GM23338 (cell line): ENCODE measurements at regions not wholly inside any gene's neighbourhood (a gene's known extent, or its start where the extent isn't known, plus 50 kb on each side); places are given as distances from the start of the nearest gene placed in this dataset.

Source experiments
- ATAC-seq: fragments of 200-7000 bp; cut with Tn5 transposase; 3 replicates; pipeline ENCODE4 v1.9.1; 2020
- DNase-seq: peaks from one replicate; pipeline ENCODE4 v3.0.0-alpha.2; 2015; ENCODE audit warnings: low spot score
- H2AFZ ChIP-seq: fragments of 200-600 bp; sonication (generic); 2 replicates; pipeline ENCODE4 v1.8.0; 2016; ENCODE audit warnings: antibody characterized with exemption, mild to moderate bottlenecking, moderate library complexity
- H3F3A ChIP-seq: fragments of 200-600 bp; sonication (generic); replicated peaks from 2 replicates; pipeline ENCODE4 v1.8.0; 2017; ENCODE audit warnings: antibody characterized with exemption, mixed run types, low read depth
- H3K27ac ChIP-seq: fragments of 200-600 bp; sonication (generic); 2 replicates; pipeline ENCODE4 v1.6.1; 2016; ENCODE audit warnings: low read depth
- H3K27me3 ChIP-seq: fragments of 200-600 bp; sonication (generic); 2 replicates; pipeline ENCODE4 v1.8.0; 2016; ENCODE audit warnings: mild to moderate bottlenecking, mixed run types, moderate library complexity; ENCODE audit not compliant: insufficient read depth
- H3K36me3 ChIP-seq: fragments of 200-600 bp; sonication (generic); 2 replicates; pipeline ENCODE4 v1.8.0; 2016; ENCODE audit warnings: mild to moderate bottlenecking; ENCODE audit not compliant: insufficient read depth
- H3K4me1 ChIP-seq: fragments of 200-600 bp; sonication (generic); 2 replicates; pipeline ENCODE4 v1.8.0; 2016; ENCODE audit warnings: mild to moderate bottlenecking, moderate library complexity; ENCODE audit not compliant: insufficient read depth
- H3K4me2 ChIP-seq: fragments of 200-600 bp; sonication (generic); 2 replicates; pipeline ENCODE4 v1.7.1; 2017; ENCODE audit warnings: mixed run types
- H3K4me3 ChIP-seq: fragments of 200-600 bp; sonication (generic); 2 replicates; pipeline ENCODE4 v1.6.1; 2016; ENCODE audit warnings: mixed run types
- H3K79me2 ChIP-seq: fragments of 200-600 bp; sonication (generic); replicated peaks from 2 replicates; pipeline ENCODE4 v1.8.0; 2017; ENCODE audit warnings: mild to moderate bottlenecking; ENCODE audit not compliant: insufficient read depth
- H3K9me2 ChIP-seq: fragments of 200-600 bp; sonication (generic); 2 replicates; pipeline ENCODE4 v1.8.0; 2017; ENCODE audit not compliant: insufficient read depth
- H4K20me1 ChIP-seq: fragments of 200-600 bp; sonication (generic); replicated peaks from 2 replicates; pipeline ENCODE4 v1.8.0; 2017; ENCODE audit warnings: mild to moderate bottlenecking; ENCODE audit not compliant: insufficient read depth
- H3K27ac Mint-ChIP-seq: 2 replicates; pipeline ENCODE4 v1.8.0; 2020; ENCODE audit warnings: inconsistent platforms, mild to moderate bottlenecking, moderate library complexity, mixed read lengths
- H3K27me3 Mint-ChIP-seq: 3 replicates; pipeline ENCODE4 v1.8.0; 2022; ENCODE audit warnings: low read depth, mild to moderate bottlenecking, moderate library complexity, mixed read lengths, inconsistent platforms; ENCODE audit not compliant: insufficient read depth, poor library complexity
- H3K36me3 Mint-ChIP-seq: 3 replicates; pipeline ENCODE4 v1.8.0; 2021; ENCODE audit warnings: low read depth, mild to moderate bottlenecking, inconsistent platforms, moderate library complexity, mixed read lengths
- H3K4me1 Mint-ChIP-seq: 3 replicates; pipeline ENCODE4 v1.8.0; 2020; ENCODE audit warnings: mild to moderate bottlenecking, inconsistent platforms, mixed read lengths
- H3K4me3 Mint-ChIP-seq: 3 replicates; pipeline ENCODE4 v1.8.0; 2021; ENCODE audit warnings: moderate library complexity, mild to moderate bottlenecking, inconsistent platforms, mixed read lengths
- H3K9me3 Mint-ChIP-seq: 3 replicates; pipeline ENCODE4 v1.8.0; 2020; ENCODE audit warnings: moderate library complexity, mild to moderate bottlenecking, inconsistent platforms, mixed read lengths
- CREB1 ChIP-seq: fragments of 250-450 bp; sonication (Bioruptor Pico); IDR thresholded peaks from 2 replicates; pipeline ENCODE4 v1.5.0; 2020; ENCODE audit warnings: low read depth, mild to moderate bottlenecking, moderate library complexity
- EZH2 ChIP-seq: fragments of 200-600 bp; sonication (generic); IDR thresholded peaks from one replicate; pipeline ENCODE4 v1.8.0; 2017; ENCODE audit warnings: antibody characterized with exemption, mild to moderate bottlenecking, low read depth; ENCODE audit not compliant: unreplicated experiment
- JUNB ChIP-seq: IDR thresholded peaks from one replicate; pipeline ENCODE4 v1.6.1; 2016; ENCODE audit warnings: antibody characterized with exemption; ENCODE audit not compliant: unreplicated experiment
- POLR2AphosphoS5 ChIP-seq: IDR thresholded peaks from 2 replicates; pipeline ENCODE4 v1.6.1; 2016; ENCODE audit warnings: antibody characterized with exemption, low read depth
- ZNF114 ChIP-seq: fragments of 250-450 bp; sonication (Bioruptor Pico); IDR thresholded peaks from 2 replicates; pipeline ENCODE4 v1.5.0; 2020; ENCODE audit warnings: mild to moderate bottlenecking, moderate library complexity
- ZNF331 ChIP-seq: fragments of 250-450 bp; sonication (Bioruptor Pico); IDR thresholded peaks from 2 replicates; pipeline ENCODE4 v1.5.0; 2020; ENCODE audit warnings: low read depth, mild to moderate bottlenecking, moderate library complexity
- TF ChIP-seq, protein P1 (sequence below): fragments of 250-450 bp; sonication (Bioruptor Pico); IDR thresholded peaks from 2 replicates; pipeline ENCODE4 v1.5.0; 2020; ENCODE audit warnings: mild to moderate bottlenecking, moderate library complexity
- TF ChIP-seq, protein P2 (sequence below): IDR thresholded peaks from 2 replicates; pipeline ENCODE4 v1.6.1; 2016; ENCODE audit warnings: antibody characterized with exemption

DNA sequence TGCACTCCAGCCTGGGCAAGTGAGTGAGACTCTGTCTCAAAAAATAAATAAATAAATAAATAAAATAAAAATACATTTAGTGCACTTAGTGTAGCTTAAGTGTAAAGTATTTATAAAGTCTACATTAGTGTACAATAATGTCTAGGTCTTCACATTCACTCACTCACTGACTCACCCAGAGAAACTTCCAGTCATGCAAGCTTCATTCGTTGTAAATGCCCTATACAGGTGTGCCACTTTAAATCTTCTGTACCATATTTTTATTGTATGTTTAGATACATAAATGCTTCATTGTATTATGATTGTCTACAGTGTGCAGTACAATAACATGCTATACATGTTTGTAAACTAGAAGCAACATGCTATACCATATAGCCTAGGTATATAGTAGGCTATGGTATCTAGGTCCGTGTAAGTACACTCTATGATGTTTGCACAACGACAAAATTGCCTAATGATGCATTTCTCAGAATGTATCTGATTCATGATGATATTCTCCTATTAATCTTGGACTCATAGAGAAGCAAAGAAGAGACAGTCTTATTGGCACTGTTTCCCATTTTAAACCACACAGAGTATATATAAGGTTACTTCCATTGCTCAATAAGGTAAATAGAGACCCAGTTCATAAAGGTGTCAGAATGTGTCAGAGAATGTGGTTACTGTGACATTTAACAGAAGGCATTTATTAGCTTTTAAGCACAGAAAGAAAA is 1314.9 kb downstream of the CDH11 start:
- no peaks in the 10 kb centered on the region for H3K4me1 ChIP-seq
- no peaks in the 10 kb centered on the region for H3K79me2 ChIP-seq
- no peaks in the 10 kb centered on the region for H3F3A ChIP-seq
- no peak overlapping the region for H2AFZ ChIP-seq
- no peaks in the 10 kb centered on the region for H3K27me3 ChIP-seq
- no peaks in the 10 kb centered on the region for H3K36me3 Mint-ChIP-seq
- ATAC-seq (no peak), DNase-seq (no peak)
- peaks cover 1% of the 10 kb centered on the region for H3K27me3 Mint-ChIP-seq
- H3K4me1 Mint-ChIP-seq = peaks cover 3% of the 10 kb centered on the region; the same call in 2 of the 3 replicates
- H3K4me3 ChIP-seq = no peak overlapping the region
- H3K27ac ChIP-seq = no peak overlapping the region
- no peak overlapping the region for H3K27ac Mint-ChIP-seq
- no peak overlapping the region for H3K4me3 Mint-ChIP-seq
- TF ChIP-seq JUNB (no peak), POLR2AphosphoS5 (no peak), EZH2 (no peak), ZNF331 (CRISPR knock-in tag) (no peak), CREB1 (CRISPR knock-in tag) (no peak), ZNF114 (no peak)
- TF ChIP-seq, protein P1, sequence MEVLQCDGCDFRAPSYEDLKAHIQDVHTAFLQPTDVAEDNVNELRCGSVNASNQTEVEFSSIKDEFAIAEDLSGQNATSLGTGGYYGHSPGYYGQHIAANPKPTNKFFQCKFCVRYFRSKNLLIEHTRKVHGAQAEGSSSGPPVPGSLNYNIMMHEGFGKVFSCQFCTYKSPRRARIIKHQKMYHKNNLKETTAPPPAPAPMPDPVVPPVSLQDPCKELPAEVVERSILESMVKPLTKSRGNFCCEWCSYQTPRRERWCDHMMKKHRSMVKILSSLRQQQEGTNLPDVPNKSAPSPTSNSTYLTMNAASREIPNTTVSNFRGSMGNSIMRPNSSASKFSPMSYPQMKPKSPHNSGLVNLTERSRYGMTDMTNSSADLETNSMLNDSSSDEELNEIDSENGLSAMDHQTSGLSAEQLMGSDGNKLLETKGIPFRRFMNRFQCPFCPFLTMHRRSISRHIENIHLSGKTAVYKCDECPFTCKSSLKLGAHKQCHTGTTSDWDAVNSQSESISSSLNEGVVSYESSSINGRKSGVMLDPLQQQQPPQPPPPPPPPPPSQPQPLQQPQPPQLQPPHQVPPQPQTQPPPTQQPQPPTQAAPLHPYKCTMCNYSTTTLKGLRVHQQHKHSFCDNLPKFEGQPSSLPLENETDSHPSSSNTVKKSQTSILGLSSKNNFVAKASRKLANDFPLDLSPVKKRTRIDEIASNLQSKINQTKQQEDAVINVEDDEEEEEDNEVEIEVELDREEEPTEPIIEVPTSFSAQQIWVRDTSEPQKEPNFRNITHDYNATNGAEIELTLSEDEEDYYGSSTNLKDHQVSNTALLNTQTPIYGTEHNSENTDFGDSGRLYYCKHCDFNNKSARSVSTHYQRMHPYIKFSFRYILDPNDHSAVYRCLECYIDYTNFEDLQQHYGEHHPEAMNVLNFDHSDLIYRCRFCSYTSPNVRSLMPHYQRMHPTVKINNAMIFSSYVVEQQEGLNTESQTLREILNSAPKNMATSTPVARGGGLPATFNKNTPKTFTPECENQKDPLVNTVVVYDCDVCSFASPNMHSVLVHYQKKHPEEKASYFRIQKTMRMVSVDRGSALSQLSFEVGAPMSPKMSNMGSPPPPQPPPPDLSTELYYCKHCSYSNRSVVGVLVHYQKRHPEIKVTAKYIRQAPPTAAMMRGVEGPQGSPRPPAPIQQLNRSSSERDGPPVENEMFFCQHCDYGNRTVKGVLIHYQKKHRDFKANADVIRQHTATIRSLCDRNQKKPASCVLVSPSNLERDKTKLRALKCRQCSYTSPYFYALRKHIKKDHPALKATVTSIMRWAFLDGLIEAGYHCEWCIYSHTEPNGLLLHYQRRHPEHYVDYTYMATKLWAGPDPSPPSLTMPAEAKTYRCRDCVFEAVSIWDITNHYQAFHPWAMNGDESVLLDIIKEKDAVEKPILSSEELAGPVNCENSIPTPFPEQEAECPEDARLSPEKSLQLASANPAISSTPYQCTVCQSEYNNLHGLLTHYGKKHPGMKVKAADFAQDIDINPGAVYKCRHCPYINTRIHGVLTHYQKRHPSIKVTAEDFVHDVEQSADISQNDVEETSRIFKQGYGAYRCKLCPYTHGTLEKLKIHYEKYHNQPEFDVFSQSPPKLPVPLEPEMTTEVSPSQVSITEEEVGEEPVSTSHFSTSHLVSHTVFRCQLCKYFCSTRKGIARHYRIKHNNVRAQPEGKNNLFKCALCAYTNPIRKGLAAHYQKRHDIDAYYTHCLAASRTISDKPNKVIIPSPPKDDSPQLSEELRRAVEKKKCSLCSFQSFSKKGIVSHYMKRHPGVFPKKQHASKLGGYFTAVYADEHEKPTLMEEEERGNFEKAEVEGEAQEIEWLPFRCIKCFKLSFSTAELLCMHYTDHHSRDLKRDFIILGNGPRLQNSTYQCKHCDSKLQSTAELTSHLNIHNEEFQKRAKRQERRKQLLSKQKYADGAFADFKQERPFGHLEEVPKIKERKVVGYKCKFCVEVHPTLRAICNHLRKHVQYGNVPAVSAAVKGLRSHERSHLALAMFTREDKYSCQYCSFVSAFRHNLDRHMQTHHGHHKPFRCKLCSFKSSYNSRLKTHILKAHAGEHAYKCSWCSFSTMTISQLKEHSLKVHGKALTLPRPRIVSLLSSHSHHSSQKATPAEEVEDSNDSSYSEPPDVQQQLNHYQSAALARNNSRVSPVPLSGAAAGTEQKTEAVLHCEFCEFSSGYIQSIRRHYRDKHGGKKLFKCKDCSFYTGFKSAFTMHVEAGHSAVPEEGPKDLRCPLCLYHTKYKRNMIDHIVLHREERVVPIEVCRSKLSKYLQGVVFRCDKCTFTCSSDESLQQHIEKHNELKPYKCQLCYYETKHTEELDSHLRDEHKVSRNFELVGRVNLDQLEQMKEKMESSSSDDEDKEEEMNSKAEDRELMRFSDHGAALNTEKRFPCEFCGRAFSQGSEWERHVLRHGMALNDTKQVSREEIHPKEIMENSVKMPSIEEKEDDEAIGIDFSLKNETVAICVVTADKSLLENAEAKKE (CRISPR knock-in tag) = no peak
- TF ChIP-seq, protein P2, sequence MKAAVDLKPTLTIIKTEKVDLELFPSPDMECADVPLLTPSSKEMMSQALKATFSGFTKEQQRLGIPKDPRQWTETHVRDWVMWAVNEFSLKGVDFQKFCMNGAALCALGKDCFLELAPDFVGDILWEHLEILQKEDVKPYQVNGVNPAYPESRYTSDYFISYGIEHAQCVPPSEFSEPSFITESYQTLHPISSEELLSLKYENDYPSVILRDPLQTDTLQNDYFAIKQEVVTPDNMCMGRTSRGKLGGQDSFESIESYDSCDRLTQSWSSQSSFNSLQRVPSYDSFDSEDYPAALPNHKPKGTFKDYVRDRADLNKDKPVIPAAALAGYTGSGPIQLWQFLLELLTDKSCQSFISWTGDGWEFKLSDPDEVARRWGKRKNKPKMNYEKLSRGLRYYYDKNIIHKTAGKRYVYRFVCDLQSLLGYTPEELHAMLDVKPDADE = no peak
- H3K9me2 ChIP-seq = no peaks in the 10 kb centered on the region
- H3K36me3 ChIP-seq = no peaks in the 10 kb centered on the region
- no peaks in the 10 kb centered on the region for H3K9me3 Mint-ChIP-seq
- H4K20me1 ChIP-seq = no peaks in the 10 kb centered on the region
- H3K4me2 ChIP-seq = no peak overlapping the region
